ENCODE measurements at regions not wholly inside any gene's neighbourhood (a gene's known extent, or its start where the extent isn't known, plus 50 kb on each side); places are given as distances from the start of the nearest gene placed in this dataset.
"Not testable (repeated sequence)": the region's sequence is repeated elsewhere in the genome, so short reads cannot be mapped to it uniquely, and the experiment has no call there.

GRCh38 chr3:177271811-177272501, 74.7 kb upstream of the TBL1XR1 start:
- Mint-ChIP-seq H3K36me3 (peaks cover 11% of the 10 kb centered on the region), H3K9me3 (peaks cover 21% of the 10 kb centered on the region)
- POLR2A ChIA-PET; DNase-seq (ENCODE audit: low spot score); H3K4me1 Mint-ChIP-seq; H3K4me3 Mint-ChIP-seq; ATAC-seq; CTCF ChIA-PET; H3K27ac Mint-ChIP-seq; H3K27me3 Mint-ChIP-seq (ENCODE audit: low read depth): not testable (repeated sequence)

GRCh38 chr3:177278016-177278415, 80.7 kb upstream of the TBL1XR1 start:
- ChIA-PET CTCF (no interaction called here), POLR2A (no interaction called here)
- DNase-seq (ENCODE audit: low spot score) (no peak), ATAC-seq (no peak)
- TF ChIP-seq ZNF671 (CRISPR knock-in tag; IDR thresholded peaks at IDR 0.05) (no peak), ZNF425 (CRISPR knock-in tag; conservative IDR thresholded peaks at IDR 0.05) (no peak), NR3C1 (CRISPR knock-in tag; conservative IDR thresholded peaks at IDR 0.05; ENCODE audit: low read depth) (no peak), ZMAT4 (CRISPR knock-in tag; IDR thresholded peaks at IDR 0.05) (no peak), TEAD1 (CRISPR knock-in tag; IDR thresholded peaks at IDR 0.05) (no peak)
- Mint-ChIP-seq H3K27ac (peak overlapping the region; percentile 22; the same call in 1 of the 2 replicates), H3K4me1 (peaks cover 43% of the 10 kb centered on the region), H3K27me3 (ENCODE audit: low read depth) (no peaks in the 10 kb centered on the region), H3K4me3 (no peak overlapping the region), H3K36me3 (no peaks in the 10 kb centered on the region; the same call in 1 of the 2 replicates), H3K9me3 (peaks cover 3% of the 10 kb centered on the region; the same call in 1 of the 2 replicates)

- no peak for DNase-seq (ENCODE audit: low spot score)
- peak overlapping the region; percentile 80 for H3K27ac Mint-ChIP-seq
- ATAC-seq, result peak; percentile 60
- TF ChIP-seq MXD4 (CRISPR knock-in tag; IDR thresholded peaks at IDR 0.05; ENCODE audit: borderline replicate concordance), result no peak
- no peak for TF ChIP-seq PRDM15 (CRISPR knock-in tag; IDR thresholded peaks at IDR 0.05)
- no peak for TF ChIP-seq ZNF219 (CRISPR knock-in tag; IDR thresholded peaks at IDR 0.05; ENCODE audit: borderline replicate concordance)
- TF ChIP-seq SOX15 (CRISPR knock-in tag; IDR thresholded peaks at IDR 0.05), result no peak
- no peaks in the 10 kb centered on the region for H3K27me3 Mint-ChIP-seq (ENCODE audit: low read depth)
- no peaks in the 10 kb centered on the region for H3K36me3 Mint-ChIP-seq
- POLR2A ChIA-PET, result interaction anchor here (0.7 kb wide), 2 partner anchors 242 to 743 kb away, joined by 4 to 6 read pairs; no protein-coding TSS in a partner anchor
- H3K4me3 Mint-ChIP-seq, result peak overlapping the region; percentile 25; the same call in 1 of the 2 replicates
- peaks cover 50% of the 10 kb centered on the region for H3K4me1 Mint-ChIP-seq
- CTCF ChIA-PET, result interaction anchor here (0.7 kb wide), 1 partner anchor 231 kb away, joined by 3 read pairs; no protein-coding TSS in a partner anchor
- H3K9me3 Mint-ChIP-seq, result peaks cover 3% of the 10 kb centered on the region; the same call in 1 of the 2 replicates
Observed at GRCh38 chr3:177279118-177279815, 82.0 kb upstream of the TBL1XR1 start.
